Suppressor macrophage treated with lipopolysaccharide for 4 hours (primary cell): ENCODE measurements at regions not wholly inside any gene's neighbourhood (a gene's known extent, or its start where the extent isn't known, plus 50 kb on each side); places are given as distances from the start of the nearest gene placed in this dataset.
"Not testable (repeated sequence)": the region's sequence is repeated elsewhere in the genome, so short reads cannot be mapped to it uniquely, and the experiment has no call there.

Experiments used
- DNase-seq: peaks from one replicate; pipeline ENCODE4 v3.0.0-alpha.2; 2020

- no peak for DNase-seq
These were observed 759.0 kb downstream of the AACS start for GRCh38 chr12:125824276-125824675.

- no peak for DNase-seq
These were observed 770.6 kb downstream of the AACS start for GRCh38 chr12:125835852-125836251.

GRCh38 chr12:125836647-125837046 is 771.4 kb downstream of the AACS start:
- DNase-seq: no peak

- no peak for DNase-seq
These were observed 776.1 kb downstream of the AACS start for GRCh38 chr12:125841332-125841731.

- no peak for DNase-seq
These were observed 786.9 kb downstream of the AACS start for GRCh38 chr12:125852116-125852515.

GRCh38 chr12:125852679-125853078 is 787.4 kb downstream of the AACS start:
- DNase-seq: no peak

GRCh38 chr12:125853670-125854069 is 788.4 kb downstream of the AACS start:
- no peak for DNase-seq

GRCh38 chr12:125856366-125856765 is 791.1 kb downstream of the AACS start:
- DNase-seq: no peak

- no peak for DNase-seq
These were observed 791.7 kb downstream of the AACS start for GRCh38 chr12:125856896-125857295.

GRCh38 chr12:125860672-125861288 is 795.5 kb downstream of the AACS start:
- DNase-seq: no peak

GRCh38 chr12:125861299-125862281 is 796.4 kb downstream of the AACS start:
- DNase-seq: no peak

- not testable (repeated sequence) for DNase-seq
These were observed 800.0 kb downstream of the AACS start for GRCh38 chr12:125865236-125865635.

GRCh38 chr12:125871811-125872594 is 806.8 kb downstream of the AACS start:
- no peak for DNase-seq

GRCh38 chr12:125873016-125873415 is 807.8 kb downstream of the AACS start:
- DNase-seq: no peak

GRCh38 chr12:125878483-125878882 is 813.2 kb downstream of the AACS start:
- DNase-seq: no peak

- DNase-seq: no peak
These were observed 816.9 kb downstream of the AACS start for GRCh38 chr12:125882141-125882540.

- DNase-seq: no peak
These were observed 823.7 kb downstream of the AACS start for GRCh38 chr12:125888921-125889320.

- DNase-seq: no peak
These were observed 824.5 kb downstream of the AACS start for GRCh38 chr12:125889742-125890141.

GRCh38 chr12:125890366-125890905 is 825.2 kb downstream of the AACS start:
- no peak for DNase-seq

- DNase-seq: no peak
These were observed 825.7 kb downstream of the AACS start for GRCh38 chr12:125890971-125891370.

GRCh38 chr12:125892276-125892675 is 827.0 kb downstream of the AACS start:
- DNase-seq: no peak

- DNase-seq: no peak
These were observed 837.8 kb downstream of the AACS start for GRCh38 chr12:125902991-125903390.

- no peak for DNase-seq
These were observed 842.1 kb downstream of the AACS start for GRCh38 chr12:125907351-125907750.
